ENCODE measurements at regions not wholly inside any gene's neighbourhood (a gene's known extent, or its start where the extent isn't known, plus 50 kb on each side); places are given as distances from the start of the nearest gene placed in this dataset.

DNA sequence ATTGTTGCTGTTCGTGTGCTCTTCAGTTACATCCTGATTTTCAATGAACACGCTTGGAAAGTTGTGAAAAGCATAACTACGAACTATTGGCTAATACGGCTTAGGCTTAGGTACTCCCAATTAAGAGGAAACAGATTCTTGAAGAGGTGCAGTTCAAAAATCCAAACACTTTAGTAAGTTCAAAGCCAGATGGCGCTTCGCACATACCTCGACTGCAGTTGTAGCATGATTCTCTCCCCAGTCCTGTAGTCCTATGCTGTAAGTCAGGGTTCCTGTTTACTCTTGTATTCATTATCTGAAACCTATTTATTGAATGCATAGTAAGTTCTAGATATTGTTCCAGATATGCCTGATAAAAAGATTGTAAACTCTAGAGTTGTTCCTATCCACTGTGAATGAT lies 165.2 kb downstream of the TRIB2 start:
- H3K36me3 ChIP-seq (ENCODE audit: control insufficient read depth in 1 of 2, insufficient read depth in 2 of 2, low read length in 2 of 2) = no peaks in the 10 kb centered on the region
- H3K4me3 ChIP-seq (ENCODE audit: low read depth in 1 of 2, low read length in 2 of 2) = no peak overlapping the region
- no peaks in the 10 kb centered on the region for H3K9me3 ChIP-seq (ENCODE audit: control insufficient read depth in 1 of 2, low read length in 2 of 2)
- no peaks in the 10 kb centered on the region for H3K4me1 ChIP-seq (ENCODE audit: control insufficient read depth in 1 of 2, insufficient read depth in 2 of 2, low read length in 2 of 2)
- no peaks in the 10 kb centered on the region for H3K27me3 ChIP-seq (ENCODE audit: low read depth, low read length)
- no peak overlapping the region for H3K27ac ChIP-seq (ENCODE audit: low read length)

DNA sequence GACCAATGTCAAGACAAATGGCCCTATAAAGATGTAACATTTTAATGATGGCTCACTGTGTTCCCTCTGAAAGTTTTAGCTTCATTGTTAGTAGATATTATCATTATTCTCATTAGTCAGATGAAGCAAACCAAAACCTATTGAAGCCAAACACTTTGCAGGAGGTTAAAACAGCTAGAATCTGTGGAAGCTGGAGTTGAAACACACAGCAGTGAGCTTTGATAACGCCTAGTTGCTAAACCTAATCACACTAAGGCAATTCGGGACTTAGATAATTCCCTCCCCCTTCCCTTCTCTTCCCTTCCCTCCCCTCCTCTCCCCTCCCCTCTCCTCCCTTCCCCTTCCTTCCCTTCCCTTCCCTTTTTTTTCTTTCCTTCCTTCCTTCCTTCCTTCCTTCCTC lies 165.7 kb downstream of the TRIB2 start:
- H3K9me3 ChIP-seq (ENCODE audit: control insufficient read depth in 1 of 2, low read length in 2 of 2) = no peaks in the 10 kb centered on the region
- no peaks in the 10 kb centered on the region for H3K27me3 ChIP-seq (ENCODE audit: low read depth, low read length)
- H3K36me3 ChIP-seq (ENCODE audit: control insufficient read depth in 1 of 2, insufficient read depth in 2 of 2, low read length in 2 of 2) = no peaks in the 10 kb centered on the region
- no peaks in the 10 kb centered on the region for H3K4me1 ChIP-seq (ENCODE audit: control insufficient read depth in 1 of 2, insufficient read depth in 2 of 2, low read length in 2 of 2)
- no peak overlapping the region for H3K4me3 ChIP-seq (ENCODE audit: low read depth in 1 of 2, low read length in 2 of 2)
- H3K27ac ChIP-seq (ENCODE audit: low read length) = no peak overlapping the region

GRCh38 chr2:12883906-12884305 lies 167.2 kb downstream of the TRIB2 start:
- Histone ChIP-seq H3K4me1 (ENCODE audit: control insufficient read depth in 1 of 2, insufficient read depth in 2 of 2, low read length in 2 of 2) (no peaks in the 10 kb centered on the region), H3K9me3 (ENCODE audit: control insufficient read depth in 1 of 2, low read length in 2 of 2) (no peaks in the 10 kb centered on the region), H3K36me3 (ENCODE audit: control insufficient read depth in 1 of 2, insufficient read depth in 2 of 2, low read length in 2 of 2) (no peaks in the 10 kb centered on the region), H3K4me3 (ENCODE audit: low read depth in 1 of 2, low read length in 2 of 2) (no peak overlapping the region), H3K27me3 (ENCODE audit: low read depth, low read length) (no peaks in the 10 kb centered on the region), H3K27ac (ENCODE audit: low read length) (no peak overlapping the region)

DNA sequence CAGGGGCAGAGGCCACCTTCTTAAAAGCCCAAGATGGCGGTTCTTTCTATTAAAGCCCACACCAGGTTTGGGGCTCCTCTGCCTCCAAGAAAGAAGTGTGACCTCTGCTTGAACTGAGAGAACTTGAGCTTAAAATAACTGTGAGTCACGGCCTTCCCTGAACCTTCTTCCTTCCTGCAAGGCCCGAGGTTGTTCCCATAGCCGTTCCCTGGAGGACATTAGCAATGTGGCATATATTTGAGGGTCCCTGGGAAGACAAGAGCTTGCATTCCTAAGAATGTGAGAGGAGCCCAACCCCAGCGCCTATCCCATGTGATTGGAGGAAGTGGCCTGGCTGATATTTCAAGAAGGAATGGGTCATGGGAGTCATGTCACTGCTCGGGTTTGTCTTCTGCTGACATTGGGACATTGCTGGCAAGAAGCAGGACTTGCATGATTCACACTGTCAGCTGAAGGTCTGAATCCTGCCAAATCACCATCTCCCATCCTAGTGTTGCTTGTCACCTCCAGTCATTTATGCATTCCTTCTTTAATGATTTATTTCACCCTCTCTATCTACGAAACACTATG lies 168.1 kb downstream of the TRIB2 start:
- Histone ChIP-seq H3K27ac (ENCODE audit: low read length) (no peak overlapping the region), H3K4me1 (ENCODE audit: control insufficient read depth in 1 of 2, insufficient read depth in 2 of 2, low read length in 2 of 2) (no peaks in the 10 kb centered on the region), H3K9me3 (ENCODE audit: control insufficient read depth in 1 of 2, low read length in 2 of 2) (no peaks in the 10 kb centered on the region), H3K4me3 (ENCODE audit: low read depth in 1 of 2, low read length in 2 of 2) (no peak overlapping the region), H3K36me3 (ENCODE audit: control insufficient read depth in 1 of 2, insufficient read depth in 2 of 2, low read length in 2 of 2) (no peaks in the 10 kb centered on the region), H3K27me3 (ENCODE audit: low read depth, low read length) (no peaks in the 10 kb centered on the region)

DNA sequence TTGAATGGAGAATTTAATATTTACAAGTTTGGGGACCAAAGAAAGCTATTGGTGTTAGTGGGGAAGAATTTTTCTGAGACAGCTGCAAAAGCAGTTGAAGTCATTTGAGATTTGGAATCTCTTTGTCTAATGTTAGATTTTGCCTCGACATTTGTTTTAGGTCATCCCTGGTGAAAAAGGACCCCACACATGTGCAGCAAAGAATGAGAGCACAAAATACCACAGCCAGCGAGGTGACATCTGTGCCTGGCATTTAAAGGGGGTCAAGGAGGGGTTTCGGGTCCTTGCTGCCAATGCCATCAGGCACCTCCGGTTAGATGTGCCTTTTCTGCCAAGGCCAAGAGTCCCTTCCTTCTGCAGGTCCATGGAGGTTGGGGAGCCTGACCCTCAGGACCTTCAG lies 173.3 kb downstream of the TRIB2 start:
- H3K27ac ChIP-seq (ENCODE audit: low read length) = no peak overlapping the region
- H3K4me3 ChIP-seq (ENCODE audit: low read depth in 1 of 2, low read length in 2 of 2) = no peak overlapping the region
- H3K36me3 ChIP-seq (ENCODE audit: control insufficient read depth in 1 of 2, insufficient read depth in 2 of 2, low read length in 2 of 2) = no peaks in the 10 kb centered on the region
- no peaks in the 10 kb centered on the region for H3K27me3 ChIP-seq (ENCODE audit: low read depth, low read length)
- no peaks in the 10 kb centered on the region for H3K4me1 ChIP-seq (ENCODE audit: control insufficient read depth in 1 of 2, insufficient read depth in 2 of 2, low read length in 2 of 2)
- H3K9me3 ChIP-seq (ENCODE audit: control insufficient read depth in 1 of 2, low read length in 2 of 2) = peaks cover 0 to 8% of the 10 kb centered on the region in 2 donors

GRCh38 chr2:12890481-12890991 lies 173.8 kb downstream of the TRIB2 start:
- Histone ChIP-seq H3K27me3 (ENCODE audit: low read depth, low read length) (no peaks in the 10 kb centered on the region), H3K4me3 (ENCODE audit: low read depth in 1 of 2, low read length in 2 of 2) (no peak overlapping the region), H3K36me3 (ENCODE audit: control insufficient read depth in 1 of 2, insufficient read depth in 2 of 2, low read length in 2 of 2) (no peaks in the 10 kb centered on the region), H3K9me3 (ENCODE audit: control insufficient read depth in 1 of 2, low read length in 2 of 2) (peaks cover 0 to 12% of the 10 kb centered on the region in 2 donors), H3K4me1 (ENCODE audit: control insufficient read depth in 1 of 2, insufficient read depth in 2 of 2, low read length in 2 of 2) (no peaks in the 10 kb centered on the region), H3K27ac (ENCODE audit: low read length) (no peak overlapping the region)

DNA sequence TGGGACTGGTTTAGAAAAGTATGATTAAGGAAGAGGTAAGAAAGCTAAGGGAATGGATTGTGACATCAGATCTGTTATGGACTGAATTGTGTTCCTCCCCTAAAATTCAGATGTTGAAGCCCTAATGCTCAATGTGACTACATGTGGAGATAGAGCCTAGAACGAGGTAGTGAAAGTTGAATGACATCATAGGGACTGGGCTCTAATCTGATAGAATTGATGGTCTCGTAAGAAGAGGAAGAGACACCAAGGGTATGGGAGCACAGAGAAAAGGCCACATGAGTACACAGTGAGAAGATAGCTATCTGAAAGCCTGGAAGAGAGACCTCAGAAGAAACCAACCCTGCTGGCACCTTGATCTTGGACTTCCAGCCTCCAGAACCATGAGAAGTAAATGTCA lies 178.3 kb downstream of the TRIB2 start:
- Histone ChIP-seq H3K27me3 (ENCODE audit: low read depth, low read length) (no peaks in the 10 kb centered on the region), H3K36me3 (ENCODE audit: control insufficient read depth in 1 of 2, insufficient read depth in 2 of 2, low read length in 2 of 2) (no peaks in the 10 kb centered on the region), H3K27ac (ENCODE audit: low read length) (no peak overlapping the region), H3K9me3 (ENCODE audit: control insufficient read depth in 1 of 2, low read length in 2 of 2) (peaks cover 0 to 12% of the 10 kb centered on the region in 2 donors), H3K4me1 (ENCODE audit: control insufficient read depth in 1 of 2, insufficient read depth in 2 of 2, low read length in 2 of 2) (peaks cover 3 to 7% of the 10 kb centered on the region in 2 donors), H3K4me3 (ENCODE audit: low read depth in 1 of 2, low read length in 2 of 2) (no peak overlapping the region)

DNA sequence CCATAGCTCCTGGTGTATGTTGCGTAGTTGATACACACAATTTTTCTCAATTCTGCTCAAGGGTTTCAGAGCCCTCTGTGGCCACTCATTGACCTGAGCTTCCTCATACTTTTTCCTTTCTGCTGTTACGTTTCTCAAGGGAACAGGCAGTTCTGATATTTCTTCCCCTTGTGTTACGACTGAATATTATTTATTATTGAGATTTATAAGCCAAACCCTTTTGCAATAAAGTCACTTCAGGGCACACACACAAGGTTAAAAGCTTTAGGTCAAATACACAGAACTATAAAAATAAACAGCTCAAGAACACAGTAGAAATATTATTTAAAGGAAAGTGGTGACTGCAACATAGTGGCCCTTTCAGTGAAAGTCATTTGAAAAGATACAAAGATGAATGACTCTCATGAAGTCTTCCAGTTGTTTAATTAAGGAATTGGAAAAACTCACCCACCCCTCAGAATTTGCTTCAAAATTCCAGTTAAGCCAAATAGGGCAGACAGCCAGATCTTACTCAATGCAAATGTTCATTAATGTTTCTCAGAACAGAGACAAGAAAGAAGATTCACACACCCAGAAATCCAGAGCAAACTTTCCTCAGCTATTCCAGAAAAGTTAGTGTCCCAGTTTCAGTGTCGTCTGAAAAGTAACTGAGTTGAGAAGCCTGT lies 179.7 kb downstream of the TRIB2 start:
- Histone ChIP-seq H3K36me3 (ENCODE audit: control insufficient read depth in 1 of 2, insufficient read depth in 2 of 2, low read length in 2 of 2) (no peaks in the 10 kb centered on the region), H3K4me3 (ENCODE audit: low read depth in 1 of 2, low read length in 2 of 2) (no peak overlapping the region), H3K9me3 (ENCODE audit: control insufficient read depth in 1 of 2, low read length in 2 of 2) (peaks cover 0 to 9% of the 10 kb centered on the region in 2 donors), H3K4me1 (ENCODE audit: control insufficient read depth in 1 of 2, insufficient read depth in 2 of 2, low read length in 2 of 2) (peaks cover 3 to 7% of the 10 kb centered on the region in 2 donors), H3K27ac (ENCODE audit: low read length) (no peak overlapping the region), H3K27me3 (ENCODE audit: low read depth, low read length) (no peaks in the 10 kb centered on the region)

DNA sequence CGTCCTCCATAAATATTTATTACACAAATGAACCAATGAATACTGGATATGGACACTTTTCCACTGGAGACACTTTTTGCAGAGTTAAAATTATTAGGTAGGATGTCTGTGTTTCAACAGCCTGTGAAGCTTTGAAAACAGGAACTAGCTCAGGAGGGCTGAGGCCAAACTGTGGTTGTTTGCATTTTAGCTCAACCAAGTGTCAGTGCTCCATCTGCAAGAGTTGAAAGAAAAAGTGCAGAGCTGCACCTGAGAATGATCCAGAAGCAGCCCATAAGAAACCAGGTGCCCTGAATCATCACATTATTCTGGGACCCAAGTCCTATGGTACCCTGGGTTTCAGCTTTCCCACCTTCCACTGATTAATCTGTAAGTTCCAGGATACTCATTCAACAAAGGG lies 180.4 kb downstream of the TRIB2 start:
- H3K4me3 ChIP-seq (ENCODE audit: low read depth in 1 of 2, low read length in 2 of 2) = no peak overlapping the region
- H3K9me3 ChIP-seq (ENCODE audit: control insufficient read depth in 1 of 2, low read length in 2 of 2) = peaks cover 0 to 4% of the 10 kb centered on the region in 2 donors
- peaks cover 3 to 7% of the 10 kb centered on the region in 2 donors for H3K4me1 ChIP-seq (ENCODE audit: control insufficient read depth in 1 of 2, insufficient read depth in 2 of 2, low read length in 2 of 2)
- H3K27me3 ChIP-seq (ENCODE audit: low read depth, low read length) = no peaks in the 10 kb centered on the region
- no peak overlapping the region for H3K27ac ChIP-seq (ENCODE audit: low read length)
- no peaks in the 10 kb centered on the region for H3K36me3 ChIP-seq (ENCODE audit: control insufficient read depth in 1 of 2, insufficient read depth in 2 of 2, low read length in 2 of 2)

DNA sequence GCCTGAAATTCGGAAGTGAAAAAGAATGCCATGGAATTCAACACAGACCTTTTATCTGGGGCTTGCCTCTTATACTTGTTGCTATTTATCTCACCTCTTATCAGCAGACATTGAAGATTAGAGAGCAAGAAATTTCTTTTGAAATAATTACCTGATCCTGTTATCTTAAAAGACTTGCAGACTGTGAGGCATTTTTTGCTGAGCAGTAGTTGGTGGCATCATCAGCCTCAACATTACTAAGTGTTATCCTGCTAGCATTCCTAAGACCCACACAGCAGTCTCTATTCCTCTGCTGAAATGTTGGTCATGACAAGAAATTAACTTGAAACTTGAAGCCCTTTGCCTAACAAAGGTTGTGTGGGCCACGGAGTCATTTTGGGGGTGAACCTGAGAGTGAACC lies 186.5 kb downstream of the TRIB2 start:
- Histone ChIP-seq H3K9me3 (ENCODE audit: control insufficient read depth in 1 of 2, low read length in 2 of 2) (no peaks in the 10 kb centered on the region), H3K4me1 (ENCODE audit: control insufficient read depth in 1 of 2, insufficient read depth in 2 of 2, low read length in 2 of 2) (no peaks in the 10 kb centered on the region), H3K36me3 (ENCODE audit: control insufficient read depth in 1 of 2, insufficient read depth in 2 of 2, low read length in 2 of 2) (no peaks in the 10 kb centered on the region), H3K27me3 (ENCODE audit: low read depth, low read length) (no peaks in the 10 kb centered on the region), H3K27ac (ENCODE audit: low read length) (no peak overlapping the region), H3K4me3 (ENCODE audit: low read depth in 1 of 2, low read length in 2 of 2) (no peak overlapping the region)

DNA sequence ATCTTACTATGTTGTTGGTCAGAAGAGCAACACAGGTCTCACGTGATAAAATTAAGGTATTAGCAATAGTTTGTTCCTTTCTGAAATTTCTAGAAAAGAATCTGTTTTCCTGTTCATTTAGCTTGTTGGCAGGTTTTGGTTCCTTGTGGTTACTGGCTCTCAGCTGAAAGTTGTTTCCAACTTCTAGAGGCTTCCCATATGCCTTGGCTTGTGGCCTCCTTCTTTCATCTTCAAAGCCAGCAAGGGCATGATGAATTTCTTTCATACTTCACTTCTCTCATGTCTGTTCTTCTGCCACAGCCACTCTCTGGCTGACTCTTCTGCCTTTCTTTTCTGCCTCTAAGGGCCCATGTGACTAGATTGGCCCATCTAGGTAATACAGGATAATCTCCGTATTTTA lies 193.7 kb downstream of the TRIB2 start:
- Histone ChIP-seq H3K9me3 (ENCODE audit: control insufficient read depth in 1 of 2, low read length in 2 of 2) (no peaks in the 10 kb centered on the region), H3K27ac (ENCODE audit: low read length) (no peak overlapping the region)

GRCh38 chr2:12915787-12916186 lies 199.1 kb downstream of the TRIB2 start:
- Histone ChIP-seq H3K9me3 (ENCODE audit: control insufficient read depth in 1 of 2, low read length in 2 of 2) (no peaks in the 10 kb centered on the region), H3K27me3 (ENCODE audit: low read depth, low read length) (no peaks in the 10 kb centered on the region), H3K27ac (ENCODE audit: low read length) (no peak overlapping the region), H3K36me3 (ENCODE audit: control insufficient read depth in 1 of 2, insufficient read depth in 2 of 2, low read length in 2 of 2) (no peaks in the 10 kb centered on the region), H3K4me3 (ENCODE audit: low read depth in 1 of 2, low read length in 2 of 2) (no peak overlapping the region), H3K4me1 (ENCODE audit: control insufficient read depth in 1 of 2, insufficient read depth in 2 of 2, low read length in 2 of 2) (peaks cover 0 to 13% of the 10 kb centered on the region in 2 donors)

More for the DNA sequence above, 193.7 kb downstream of the TRIB2 start:
- Histone ChIP-seq H3K36me3 (ENCODE audit: control insufficient read depth in 1 of 2, insufficient read depth in 2 of 2, low read length in 2 of 2) (no peaks in the 10 kb centered on the region), H3K4me1 (ENCODE audit: control insufficient read depth in 1 of 2, insufficient read depth in 2 of 2, low read length in 2 of 2) (no peaks in the 10 kb centered on the region), H3K27me3 (ENCODE audit: low read depth, low read length) (no peaks in the 10 kb centered on the region), H3K4me3 (ENCODE audit: low read depth in 1 of 2, low read length in 2 of 2) (no peak overlapping the region)

Measured in muscle layer of duodenum (tissue), 2 donors.